Parathyroid adenoma (tissue), 2 donors: ENCODE measurements at regions not wholly inside any gene's neighbourhood (a gene's known extent, or its start where the extent isn't known, plus 50 kb on each side); places are given as distances from the start of the nearest gene placed in this dataset.
A peak's percentile ranks its signal among the peaks of the same experiment; 100 is the strongest.

Source experiments
- H2AFZ ChIP-seq: fragments of 300-600 bp; sonication (generic); one replicate; pipeline ENCODE4 v1.7.0; 2017; ENCODE audit warnings: antibody characterized with exemption, mild to moderate bottlenecking
- H3K27ac ChIP-seq: fragments of 300-600 bp; sonication (generic); one replicate; pipeline ENCODE4 v1.7.0; 2017
- H3K27me3 ChIP-seq: fragments of 300-600 bp; sonication (generic); one replicate; pipeline ENCODE4 v1.7.0; 2017; ENCODE audit warnings: low read length; ENCODE audit not compliant: control insufficient read depth, insufficient read depth
- H3K36me3 ChIP-seq: fragments of 300-600 bp; sonication (generic); one replicate; pipeline ENCODE4 v1.7.0; 2017; ENCODE audit warnings: low read length; ENCODE audit not compliant: control insufficient read depth, insufficient read depth
- H3K4me1 ChIP-seq: fragments of 300-600 bp; sonication (generic); one replicate; pipeline ENCODE4 v1.7.0; 2017; ENCODE audit warnings: control low read depth
- H3K4me2 ChIP-seq: fragments of 300-600 bp; sonication (generic); one replicate; pipeline ENCODE4 v1.7.0; 2017; ENCODE audit warnings: low read length
- H3K4me3 ChIP-seq: fragments of 300-600 bp; sonication (generic); one replicate; pipeline ENCODE4 v1.7.0; 2017; ENCODE audit warnings: low read depth, low read length
- H3K79me2 ChIP-seq: fragments of 300-600 bp; sonication (generic); one replicate; pipeline ENCODE4 v1.7.0; 2017; ENCODE audit warnings: control low read depth
- H3K9ac ChIP-seq: fragments of 300-600 bp; sonication (generic); one replicate; pipeline ENCODE4 v1.7.0; 2017; ENCODE audit warnings: mild to moderate bottlenecking
- H3K9me3 ChIP-seq: fragments of 300-600 bp; sonication (generic); one replicate; pipeline ENCODE4 v1.7.0; 2017; ENCODE audit warnings: low read length; ENCODE audit not compliant: control insufficient read depth
- TF ChIP-seq, protein P1 (sequence below): fragments of 300-600 bp; sonication (generic); IDR thresholded peaks from one replicate; pipeline ENCODE4 v1.7.0; 2017; ENCODE audit warnings: antibody characterized with exemption, mild to moderate bottlenecking
- donor health status: primary hyperparathyroidism.

DNA sequence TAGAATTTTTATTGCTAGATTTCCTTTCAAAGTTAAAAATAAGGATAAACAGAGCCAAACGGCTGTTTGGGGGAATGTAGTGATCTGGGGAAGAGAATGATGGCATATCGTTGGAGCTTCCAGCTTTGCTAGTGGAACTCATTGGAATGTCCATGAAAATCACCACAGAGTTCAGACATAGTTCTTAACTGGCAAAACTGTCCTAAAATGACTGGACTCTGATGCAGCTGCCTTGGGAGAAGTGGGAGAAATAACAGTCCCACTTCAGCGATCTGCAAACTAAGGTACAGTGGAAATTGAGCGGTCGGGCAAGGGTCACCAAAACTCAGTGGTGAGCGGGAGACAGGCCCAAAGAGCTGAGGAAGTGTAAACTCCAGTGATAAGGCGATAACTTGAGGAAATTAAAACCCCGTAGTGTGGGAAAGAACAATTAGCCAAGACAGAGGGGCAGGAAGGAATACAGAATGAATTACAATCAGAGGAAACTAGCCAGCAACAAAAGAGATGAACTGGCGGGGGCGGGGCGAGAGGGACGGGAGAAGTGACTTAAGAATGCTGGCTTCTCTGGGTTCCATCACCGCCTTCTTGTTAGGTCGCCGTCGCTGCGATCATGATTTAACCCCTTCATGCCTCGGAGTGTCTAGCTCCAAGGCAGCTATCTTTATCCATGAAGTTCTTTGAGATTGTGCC lies 89.8 kb upstream of the ARHGAP29 start:
- H2AFZ ChIP-seq = peak overlapping the region; percentile 53
- H3K79me2 ChIP-seq = no peaks in the 10 kb centered on the region
- H3K27me3 ChIP-seq = no peaks in the 10 kb centered on the region
- peaks cover 4% of the 10 kb centered on the region for H3K4me1 ChIP-seq
- TF ChIP-seq, protein P1, sequence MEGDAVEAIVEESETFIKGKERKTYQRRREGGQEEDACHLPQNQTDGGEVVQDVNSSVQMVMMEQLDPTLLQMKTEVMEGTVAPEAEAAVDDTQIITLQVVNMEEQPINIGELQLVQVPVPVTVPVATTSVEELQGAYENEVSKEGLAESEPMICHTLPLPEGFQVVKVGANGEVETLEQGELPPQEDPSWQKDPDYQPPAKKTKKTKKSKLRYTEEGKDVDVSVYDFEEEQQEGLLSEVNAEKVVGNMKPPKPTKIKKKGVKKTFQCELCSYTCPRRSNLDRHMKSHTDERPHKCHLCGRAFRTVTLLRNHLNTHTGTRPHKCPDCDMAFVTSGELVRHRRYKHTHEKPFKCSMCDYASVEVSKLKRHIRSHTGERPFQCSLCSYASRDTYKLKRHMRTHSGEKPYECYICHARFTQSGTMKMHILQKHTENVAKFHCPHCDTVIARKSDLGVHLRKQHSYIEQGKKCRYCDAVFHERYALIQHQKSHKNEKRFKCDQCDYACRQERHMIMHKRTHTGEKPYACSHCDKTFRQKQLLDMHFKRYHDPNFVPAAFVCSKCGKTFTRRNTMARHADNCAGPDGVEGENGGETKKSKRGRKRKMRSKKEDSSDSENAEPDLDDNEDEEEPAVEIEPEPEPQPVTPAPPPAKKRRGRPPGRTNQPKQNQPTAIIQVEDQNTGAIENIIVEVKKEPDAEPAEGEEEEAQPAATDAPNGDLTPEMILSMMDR = no peak
- no peaks in the 10 kb centered on the region for H3K36me3 ChIP-seq
- no peak overlapping the region for H3K9ac ChIP-seq
- H3K9me3 ChIP-seq = no peaks in the 10 kb centered on the region
- peak overlapping the region; percentile 55 for H3K27ac ChIP-seq
- no peak overlapping the region for H3K4me3 ChIP-seq
- H3K4me2 ChIP-seq = peak overlapping the region; percentile 9

GRCh38 chr1:94326329-94326728 lies 88.9 kb upstream of the ARHGAP29 start:
- TF ChIP-seq, protein P1 = no peak

DNA sequence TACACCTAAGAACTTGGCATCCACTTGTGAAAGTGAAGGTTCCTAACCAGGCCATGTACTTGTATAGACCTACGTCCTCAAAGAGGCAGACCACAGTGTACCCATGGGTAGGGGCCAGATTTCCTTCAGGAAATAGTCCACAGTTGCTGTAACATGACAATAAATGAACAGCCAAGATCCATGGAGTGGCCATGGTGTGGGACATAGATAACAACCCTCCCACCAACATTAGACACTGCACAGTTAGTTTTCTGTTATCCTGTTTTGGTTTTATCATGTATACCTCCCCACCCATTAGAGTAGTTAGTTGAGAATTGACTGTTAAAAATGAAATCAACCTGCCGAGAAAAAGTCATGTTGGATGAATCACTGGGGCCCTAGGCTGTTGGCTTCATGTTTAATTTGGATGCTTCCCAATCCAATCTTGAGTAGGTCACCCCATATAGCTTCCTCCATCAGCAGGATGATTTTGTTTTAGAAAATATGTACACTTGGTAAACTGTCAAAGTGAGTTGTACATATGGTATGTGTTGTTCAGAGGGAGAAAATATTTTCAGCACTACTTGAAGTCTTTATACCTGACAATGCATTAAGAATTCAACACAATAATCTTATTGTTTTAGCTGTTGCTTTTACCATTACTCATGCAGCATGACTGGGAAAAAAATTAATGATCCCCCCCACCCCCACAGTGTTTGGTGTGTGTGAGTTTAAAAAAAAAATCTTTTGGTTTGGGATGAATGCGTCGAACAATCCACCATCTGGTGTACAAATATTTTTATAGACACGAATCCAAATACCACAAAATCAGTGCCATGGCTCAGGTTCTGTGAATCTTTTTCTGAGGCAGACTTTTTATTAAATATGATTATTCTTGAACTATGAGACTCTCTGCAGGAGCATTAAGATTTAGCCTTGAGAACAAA lies 88.3 kb upstream of the ARHGAP29 start:
- Histone ChIP-seq H3K4me3 (no peak overlapping the region), H3K9me3 (no peaks in the 10 kb centered on the region), H3K36me3 (no peaks in the 10 kb centered on the region), H3K4me2 (no peak overlapping the region), H3K79me2 (no peaks in the 10 kb centered on the region), H3K9ac (no peak overlapping the region), H3K4me1 (peaks cover 4% of the 10 kb centered on the region), H3K27ac (peak overlapping the region; percentile 55), H3K27me3 (no peaks in the 10 kb centered on the region), H2AFZ (peak overlapping the region; percentile 11)
- TF ChIP-seq, protein P1 = no peak

More at GRCh38 chr1:94326329-94326728, 88.9 kb upstream of the ARHGAP29 start:
- H3K9ac ChIP-seq = no peak overlapping the region
- peak overlapping the region; percentile 4 for H3K4me2 ChIP-seq
- no peaks in the 10 kb centered on the region for H3K9me3 ChIP-seq
- no peaks in the 10 kb centered on the region for H3K79me2 ChIP-seq
- peaks cover 4% of the 10 kb centered on the region for H3K4me1 ChIP-seq
- H3K4me3 ChIP-seq = no peak overlapping the region
- H2AFZ ChIP-seq = peak overlapping the region; percentile 11
- H3K27ac ChIP-seq = peak overlapping the region; percentile 55
- no peaks in the 10 kb centered on the region for H3K36me3 ChIP-seq
- no peaks in the 10 kb centered on the region for H3K27me3 ChIP-seq

- Histone ChIP-seq H3K27ac (no peak overlapping the region), H2AFZ (no peak overlapping the region), H3K4me2 (no peak overlapping the region), H3K4me1 (peaks cover 4% of the 10 kb centered on the region), H3K27me3 (no peaks in the 10 kb centered on the region), H3K79me2 (no peaks in the 10 kb centered on the region), H3K4me3 (no peak overlapping the region), H3K9me3 (no peaks in the 10 kb centered on the region), H3K9ac (no peak overlapping the region), H3K36me3 (no peaks in the 10 kb centered on the region)
- TF ChIP-seq, protein P1 = no peak
Measured at GRCh38 chr1:94324178-94324544, 86.8 kb upstream of the ARHGAP29 start.
